ENCODE measurements at regions not wholly inside any gene's neighbourhood (a gene's known extent, or its start where the extent isn't known, plus 50 kb on each side); places are given as distances from the start of the nearest gene placed in this dataset.

GRCh38 chr18:71919211-71919610 is 624.9 kb downstream of the CBLN2 start:
- peaks cover 0 to 1% (median 0%) of the 10 kb centered on the region in 3 donors for H3K27me3 Mint-ChIP-seq (ENCODE audit: low read depth in 3 of 3)
- no peaks in the 10 kb centered on the region for H3K4me1 ChIP-seq (ENCODE audit: control insufficient read depth in 1 of 2, insufficient read depth in 2 of 2, low read length in 2 of 2)
- H3K4me2 ChIP-seq (replicated peaks; ENCODE audit: extremely low read depth, low read length, poor library complexity, severe bottlenecking) = no peak overlapping the region
- peaks cover 3 to 14% (median 8%) of the 10 kb centered on the region in 7 donors for H3K9me3 Mint-ChIP-seq
- H3K27ac ChIP-seq (ENCODE audit: low read depth in 1 of 2, low read length in 2 of 2) = no peak overlapping the region
- no peak overlapping the region for H3K4me3 Mint-ChIP-seq
- H3K36me3 ChIP-seq (replicated peaks in 1 of 2; ENCODE audit: control insufficient read depth in 1 of 2, insufficient read depth in 2 of 2, low read length in 2 of 2) = no peaks in the 10 kb centered on the region
- no peak overlapping the region for H3K9ac ChIP-seq (ENCODE audit: insufficient read depth, low read length, poor library complexity, severe bottlenecking)
- 67% methylated on average over 2 of the region's 3 CpGs for WGBS (ENCODE audit: insufficient coverage)
- H3K9me3 ChIP-seq (replicated peaks in 1 of 2; ENCODE audit: control insufficient read depth in 1 of 2, insufficient read depth in 1 of 2, low read length in 2 of 2) = peaks cover 11 to 12% of the 10 kb centered on the region in 2 donors
- H3K36me3 Mint-ChIP-seq = no peaks in the 10 kb centered on the region
- no peak for TF ChIP-seq CTCF (IDR thresholded peaks at IDR 0.05)
- no peak overlapping the region for H3K27ac Mint-ChIP-seq
- H3K4me1 Mint-ChIP-seq = no peaks in the 10 kb centered on the region
- no peaks in the 10 kb centered on the region for H3K79me2 ChIP-seq (ENCODE audit: insufficient read depth, low read length)
- no peak overlapping the region for H3K4me3 ChIP-seq (replicated peaks in 1 of 3; ENCODE audit: low read depth in 2 of 3, low read length in 3 of 3)
- intact Hi-C loops (cut with micrococcal nuclease) = no loop called here
- no peak overlapping the region for H2AFZ ChIP-seq (ENCODE audit: insufficient read depth, low read depth, low read length, poor library complexity, severe bottlenecking)
- H3K27me3 ChIP-seq (ENCODE audit: control insufficient read depth in 2 of 2, insufficient read depth in 2 of 2, low read length in 2 of 2) = no peaks in the 10 kb centered on the region
- no peaks in the 10 kb centered on the region for H4K20me1 ChIP-seq (ENCODE audit: insufficient read depth, low read length)
- DNase-seq = no peak

GRCh38 chr18:71913641-71914040 is 630.5 kb downstream of the CBLN2 start:
- H3K27ac Mint-ChIP-seq = no peak overlapping the region
- Histone ChIP-seq H3K79me2 (ENCODE audit: insufficient read depth, low read length) (no peaks in the 10 kb centered on the region), H3K27me3 (ENCODE audit: control insufficient read depth in 2 of 2, insufficient read depth in 2 of 2, low read length in 2 of 2) (no peaks in the 10 kb centered on the region), H3K9me3 (replicated peaks in 1 of 2; ENCODE audit: control insufficient read depth in 1 of 2, insufficient read depth in 1 of 2, low read length in 2 of 2) (no peaks in the 10 kb centered on the region), H3K9ac (ENCODE audit: insufficient read depth, low read length, poor library complexity, severe bottlenecking) (no peak overlapping the region), H4K20me1 (ENCODE audit: insufficient read depth, low read length) (no peaks in the 10 kb centered on the region), H3K4me2 (replicated peaks; ENCODE audit: extremely low read depth, low read length, poor library complexity, severe bottlenecking) (no peak overlapping the region), H2AFZ (ENCODE audit: insufficient read depth, low read depth, low read length, poor library complexity, severe bottlenecking) (no peak overlapping the region), H3K4me1 (ENCODE audit: control insufficient read depth in 1 of 2, insufficient read depth in 2 of 2, low read length in 2 of 2) (no peaks in the 10 kb centered on the region), H3K36me3 (replicated peaks in 1 of 2; ENCODE audit: control insufficient read depth in 1 of 2, insufficient read depth in 2 of 2, low read length in 2 of 2) (no peaks in the 10 kb centered on the region), H3K4me3 (replicated peaks in 1 of 3; ENCODE audit: low read depth in 2 of 3, low read length in 3 of 3) (no peak overlapping the region), H3K27ac (ENCODE audit: low read depth in 1 of 2, low read length in 2 of 2) (no peak overlapping the region)
- H3K36me3 Mint-ChIP-seq = no peaks in the 10 kb centered on the region
- peaks cover 0 to 9% (median 3%) of the 10 kb centered on the region in 7 donors for H3K9me3 Mint-ChIP-seq
- intact Hi-C loops (cut with micrococcal nuclease) = no loop called here
- no peaks in the 10 kb centered on the region for H3K4me1 Mint-ChIP-seq
- no peak overlapping the region for H3K4me3 Mint-ChIP-seq
- no peak for TF ChIP-seq CTCF (IDR thresholded peaks at IDR 0.05)
- H3K27me3 Mint-ChIP-seq (ENCODE audit: low read depth in 3 of 3) = no peaks in the 10 kb centered on the region
- WGBS (ENCODE audit: insufficient coverage) = no CpG with 5 or more reads among the region's 1 CpG
- DNase-seq = no peak

Measured in CD14-positive monocyte (primary cell).